ENCODE measurements at regions not wholly inside any gene's neighbourhood (a gene's known extent, or its start where the extent isn't known, plus 50 kb on each side); places are given as distances from the start of the nearest gene placed in this dataset.
A peak's percentile ranks its signal among the peaks of the same experiment; 100 is the strongest.
"Not testable (repeated sequence)": the region's sequence is repeated elsewhere in the genome, so short reads cannot be mapped to it uniquely, and the experiment has no call there.

DNA sequence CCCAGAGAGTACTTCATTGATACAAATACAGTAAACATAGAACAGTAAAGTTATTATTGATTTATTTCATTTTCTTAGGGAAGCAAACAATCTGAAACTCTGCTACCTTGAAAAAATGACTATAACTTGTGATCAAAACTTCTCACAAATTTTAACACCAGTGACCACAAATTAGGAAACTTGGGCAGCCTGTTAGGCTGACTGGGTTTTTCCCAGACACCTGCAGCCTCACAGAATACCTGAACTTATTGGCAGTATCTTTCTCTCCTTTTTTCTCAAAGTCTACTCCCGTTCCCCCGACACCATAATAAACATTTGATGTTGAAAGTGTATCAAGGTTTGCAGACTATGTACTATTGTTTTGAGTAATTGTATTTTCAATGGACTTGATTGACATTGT, 360.5 kb downstream of the LMO7 start:
- no peak for DNase-seq (ENCODE audit: low read depth in 4 of 4, low spot score in 3 of 4)

DNA sequence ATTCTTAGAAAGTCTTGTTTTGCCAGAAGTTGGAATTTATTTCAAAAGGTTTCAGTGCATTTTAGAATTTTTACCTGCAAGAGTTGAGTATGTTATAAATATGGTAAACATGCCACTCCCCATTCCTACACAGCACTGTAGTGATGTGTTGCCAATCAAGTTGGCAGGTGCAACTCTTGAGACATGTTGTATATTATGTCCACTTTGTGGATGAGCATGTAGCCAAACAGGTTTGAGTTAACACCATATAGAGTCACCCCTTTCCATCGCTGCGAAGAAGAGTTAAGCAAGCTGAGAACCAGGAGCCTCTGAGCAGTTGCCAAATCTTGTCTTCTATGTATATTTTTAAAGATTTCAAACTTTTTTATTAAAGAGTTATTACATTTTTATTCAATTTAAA, 359.8 kb downstream of the LMO7 start:
- DNase-seq (ENCODE audit: low read depth in 4 of 4, low spot score in 3 of 4) = no peak

DNA sequence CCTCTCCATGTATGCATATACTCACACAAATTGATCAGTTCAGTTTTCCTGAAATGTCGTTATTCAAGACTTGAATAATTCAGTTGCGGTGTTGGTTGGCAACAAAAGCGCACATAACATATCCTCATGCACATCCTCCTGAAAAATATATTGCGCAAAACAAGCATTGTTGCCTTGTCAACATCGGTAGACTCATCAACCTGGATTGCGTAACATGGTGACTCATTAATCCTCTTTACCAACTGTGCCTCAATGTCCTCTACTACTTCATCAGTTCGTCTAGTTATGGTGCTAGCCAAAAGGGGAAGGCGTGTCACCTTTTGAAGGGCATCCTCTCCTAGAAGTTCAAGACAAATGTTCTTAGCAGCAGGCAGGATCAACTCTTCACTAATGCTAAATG, 357.7 kb downstream of the LMO7 start:
- no peak for DNase-seq (ENCODE audit: low read depth in 4 of 4, low spot score in 3 of 4)

DNA sequence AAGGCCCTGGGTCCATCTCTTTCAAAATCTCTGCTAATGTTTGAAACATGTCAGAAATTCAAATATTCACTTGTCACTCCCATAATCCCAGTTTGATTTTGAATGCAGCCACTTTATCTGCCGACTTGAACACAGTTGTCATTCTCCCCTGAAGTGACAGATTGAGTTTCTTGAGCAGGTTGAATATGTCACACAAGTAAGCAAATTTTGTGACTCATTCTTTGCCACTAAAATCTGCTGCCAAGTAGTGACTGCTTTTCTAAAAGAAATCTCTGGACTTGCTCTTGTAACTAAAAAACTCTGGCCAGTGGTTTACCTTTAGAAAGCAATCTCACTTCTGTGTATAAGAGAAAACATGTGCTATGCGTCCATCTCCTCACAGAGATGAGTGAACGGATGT, 357.1 kb downstream of the LMO7 start:
- DNase-seq (ENCODE audit: low read depth in 4 of 4, low spot score in 3 of 4) = no peak

DNA sequence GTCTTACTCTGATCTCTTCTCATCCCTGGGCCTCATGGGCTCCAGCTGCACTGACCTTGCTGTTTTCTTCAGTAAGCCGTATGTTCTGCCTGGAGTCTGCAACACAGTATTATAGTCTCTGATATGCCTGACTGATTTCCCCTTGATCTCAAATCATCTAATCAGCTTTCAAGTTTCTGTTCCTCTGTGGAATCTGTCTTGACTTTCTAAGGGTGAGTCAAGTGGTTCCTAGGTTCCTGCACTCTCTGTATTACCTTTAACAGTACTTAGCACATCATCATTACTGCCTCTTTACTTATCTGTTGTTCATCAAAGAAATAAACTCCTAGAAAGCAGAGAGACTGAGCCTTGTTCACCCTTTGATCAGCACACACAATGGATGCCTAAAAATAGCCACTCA, 350.7 kb downstream of the LMO7 start:
- no peak for DNase-seq (ENCODE audit: low read depth in 4 of 4, low spot score in 3 of 4)

DNA sequence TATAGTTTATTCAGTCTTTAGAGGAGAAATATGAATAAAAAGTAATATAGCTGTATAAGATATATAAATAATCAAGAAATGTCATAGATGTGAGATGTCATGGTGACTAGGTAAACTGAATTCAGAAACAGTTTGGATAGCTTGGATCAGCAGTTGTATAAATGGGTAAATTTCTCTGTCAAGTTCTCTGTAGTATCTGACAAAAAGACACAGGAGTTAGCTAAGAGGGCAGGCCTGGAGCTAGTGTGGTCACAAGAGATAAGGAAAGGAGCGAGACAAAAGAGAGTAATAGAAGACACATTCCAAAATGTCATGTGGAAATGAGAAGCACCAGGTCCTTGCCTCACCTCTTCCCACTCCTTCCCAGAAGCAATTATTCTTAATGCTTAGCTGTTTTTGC, 349.0 kb downstream of the LMO7 start:
- DNase-seq (ENCODE audit: low read depth in 4 of 4, low spot score in 3 of 4) = no peak

DNA sequence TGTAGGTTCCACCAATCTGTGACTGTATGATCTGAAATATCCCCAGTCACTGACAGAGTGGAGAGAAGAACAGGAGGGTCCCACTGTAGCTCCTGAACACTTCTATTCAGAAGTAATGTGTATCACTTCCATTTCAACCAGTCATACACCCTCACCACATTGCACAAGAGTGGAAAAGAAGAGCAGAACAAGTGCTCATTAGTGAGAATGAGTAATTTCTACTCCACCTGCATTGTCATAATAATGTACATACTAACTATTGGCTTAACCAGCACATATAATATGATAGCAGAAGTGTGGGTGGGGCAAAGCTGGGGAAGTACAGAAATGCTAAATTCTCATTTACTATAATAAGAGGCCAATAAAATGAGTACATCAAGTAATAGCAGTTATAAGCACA, 342.7 kb downstream of the LMO7 start:
- no peak for DNase-seq (ENCODE audit: low read depth in 4 of 4, low spot score in 3 of 4)

DNA sequence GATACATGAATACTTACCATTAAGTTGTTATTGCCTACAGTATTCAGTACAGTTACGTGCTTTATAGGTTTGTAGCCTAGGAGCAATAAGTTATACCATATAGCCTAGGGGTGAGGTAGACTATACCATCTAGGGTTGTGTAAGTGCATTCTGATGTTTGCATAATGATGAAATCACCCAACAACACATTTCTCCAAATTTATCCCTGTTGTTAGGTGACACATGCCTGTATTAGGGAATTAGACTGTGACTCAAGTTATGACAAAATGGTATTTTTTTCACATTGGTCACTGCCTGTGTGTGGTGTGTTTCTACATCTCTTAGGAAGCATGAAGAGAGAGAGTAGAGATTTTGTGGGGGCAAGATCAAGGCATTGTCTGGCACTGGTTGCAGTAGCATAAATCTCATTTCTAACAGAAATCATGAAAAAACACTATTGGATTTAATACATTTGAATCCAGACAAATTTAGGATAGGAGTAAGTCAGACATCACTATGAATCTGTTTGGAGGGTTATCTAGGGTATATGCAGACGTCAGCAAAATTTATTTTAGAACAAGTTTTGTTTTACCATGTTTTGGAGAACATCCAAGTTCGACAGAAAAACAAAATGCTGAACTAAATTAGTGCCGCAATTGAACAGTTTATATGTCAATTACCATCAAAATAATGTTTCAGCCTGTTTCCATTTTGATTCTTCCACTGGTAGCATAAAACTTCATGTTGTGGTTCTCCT, 332.1 kb downstream of the LMO7 start:
- no peak for DNase-seq (ENCODE audit: low read depth in 4 of 4, low spot score in 3 of 4)

DNA sequence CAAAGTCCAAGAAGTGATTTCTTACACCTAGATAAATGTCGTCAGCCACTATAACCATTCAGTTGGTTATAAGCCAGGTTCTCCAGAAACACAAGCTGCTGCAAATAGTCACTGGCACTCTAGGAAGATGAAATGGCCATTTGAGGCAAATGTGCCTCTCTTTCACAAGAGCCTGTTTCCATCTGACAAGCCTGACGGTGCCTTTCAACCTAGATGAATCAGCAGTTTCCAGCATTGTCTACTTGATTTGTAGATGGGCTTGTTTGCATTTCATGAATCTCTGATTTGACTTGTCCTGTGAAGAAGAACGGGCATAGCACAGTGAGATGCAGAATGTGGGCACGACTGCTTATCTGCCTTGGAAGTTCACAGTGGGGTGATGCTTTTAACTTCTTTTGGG, 327.2 kb downstream of the LMO7 start:
- DNase-seq (ENCODE audit: low read depth in 4 of 4, low spot score in 3 of 4) = no peak

DNA sequence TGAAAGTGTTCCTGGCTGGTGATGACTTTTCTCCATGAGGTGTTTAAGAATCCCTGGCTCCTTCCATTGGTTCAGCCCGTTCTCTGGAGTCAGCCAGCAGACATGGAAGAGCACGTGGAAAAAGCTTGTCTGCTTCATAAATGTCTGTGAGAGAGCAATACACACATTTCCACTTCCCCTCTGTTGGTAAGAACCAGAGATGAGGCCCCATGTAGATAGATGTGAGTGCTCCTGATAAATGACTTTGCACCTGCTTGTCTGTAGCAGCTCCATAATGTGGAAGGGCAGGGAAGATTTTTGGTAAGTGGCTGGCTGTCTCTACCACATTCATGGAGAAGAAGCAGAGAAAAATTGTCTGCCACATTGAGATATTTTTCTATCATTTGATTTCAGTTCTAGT, 325.8 kb downstream of the LMO7 start:
- DNase-seq (ENCODE audit: low read depth in 4 of 4, low spot score in 3 of 4) = no peak

DNA sequence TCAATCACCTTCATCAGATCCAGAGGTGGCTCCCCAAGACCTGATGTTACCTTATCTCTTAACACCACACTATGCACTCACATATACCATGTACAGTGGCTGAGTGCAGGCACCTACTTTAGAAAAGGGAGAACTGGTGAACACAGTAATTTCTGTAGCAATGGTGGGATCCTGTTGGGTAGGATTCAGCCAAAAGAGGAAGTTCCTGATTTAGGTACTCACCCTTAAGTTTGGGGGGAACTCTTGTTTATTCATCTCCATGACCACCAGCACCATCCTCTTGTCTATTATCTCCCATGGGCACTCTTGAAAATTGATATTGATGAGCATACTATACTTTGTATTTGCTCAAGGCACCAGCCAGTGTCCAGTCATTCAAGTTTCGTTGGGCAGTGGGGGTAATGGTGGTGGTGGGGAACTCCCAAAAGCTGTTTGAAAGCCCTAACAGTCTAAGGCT, 324.4 kb downstream of the LMO7 start:
- DNase-seq (ENCODE audit: low read depth in 4 of 4, low spot score in 3 of 4) = no peak

DNA sequence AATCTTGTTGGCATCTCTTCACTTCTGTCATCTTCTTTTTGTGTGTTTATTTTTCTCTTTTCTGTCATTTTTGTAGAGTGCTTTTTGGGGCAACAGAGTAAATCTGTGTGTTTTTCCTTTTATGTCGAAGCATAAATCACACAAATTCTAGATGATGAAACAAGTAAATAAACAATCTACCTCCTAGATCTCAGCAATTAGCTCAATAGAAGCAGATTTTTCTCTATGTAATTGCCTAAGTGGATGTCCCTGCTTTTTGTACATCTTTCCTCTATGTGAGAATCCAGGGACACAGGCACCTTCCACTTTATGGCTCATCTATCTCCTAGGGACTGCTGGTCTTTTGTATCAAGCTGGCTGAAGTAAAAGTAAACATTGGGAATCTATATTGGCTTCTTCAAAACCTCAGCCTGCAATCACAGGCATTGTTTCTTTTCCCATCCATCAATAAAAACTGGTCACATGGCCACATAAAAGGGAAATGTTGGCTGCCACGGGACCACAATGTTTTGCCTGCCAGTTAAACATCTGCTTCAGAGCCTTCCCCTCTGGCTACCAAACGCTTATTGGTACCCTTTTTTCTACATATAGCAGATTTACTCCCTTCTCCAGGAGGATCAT, 323.8 kb downstream of the LMO7 start:
- DNase-seq (ENCODE audit: low read depth in 4 of 4, low spot score in 3 of 4) = no peak

DNA sequence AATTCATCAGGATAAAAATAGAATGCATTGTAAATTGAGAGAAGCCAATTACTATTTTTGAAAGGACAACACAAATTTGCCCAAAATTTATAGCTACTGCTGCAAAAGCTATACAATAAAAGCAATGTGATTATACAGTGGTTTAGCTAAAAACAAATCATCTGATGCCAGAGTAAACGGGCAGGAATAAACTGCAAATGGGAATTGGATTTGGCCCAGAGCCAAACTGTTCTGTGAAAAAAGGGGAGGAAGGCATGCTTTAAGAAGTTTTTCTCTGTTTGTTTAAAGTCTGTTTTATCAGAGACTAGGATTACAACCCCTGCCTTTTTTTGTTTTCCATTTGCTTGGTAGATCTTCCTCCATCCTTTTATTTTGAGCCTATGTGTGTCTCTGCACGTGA, 317.5 kb downstream of the LMO7 start:
- not testable (repeated sequence) for DNase-seq (ENCODE audit: low read depth in 4 of 4, low spot score in 3 of 4)

DNA sequence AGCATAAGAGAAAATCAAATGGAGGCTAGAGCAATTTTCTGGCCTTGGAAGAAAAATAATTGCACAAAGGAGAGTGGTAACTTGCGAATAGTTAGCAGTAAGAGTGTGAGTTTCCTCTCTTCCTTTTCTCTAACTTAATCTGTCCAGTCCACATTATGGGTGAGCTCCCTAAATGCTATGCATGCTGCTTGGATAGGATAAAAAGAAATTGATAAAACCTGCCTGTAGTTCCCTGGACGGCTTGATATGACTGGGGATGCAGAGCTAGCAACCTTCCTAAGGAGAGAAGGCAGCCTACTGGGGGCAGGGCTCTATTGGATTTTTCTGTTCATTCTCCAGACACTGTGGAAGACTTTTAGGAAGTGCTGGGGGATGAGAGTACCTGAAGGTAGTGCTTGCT, 311.3 kb downstream of the LMO7 start:
- no peak for DNase-seq (ENCODE audit: low read depth in 4 of 4, low spot score in 3 of 4)

DNA sequence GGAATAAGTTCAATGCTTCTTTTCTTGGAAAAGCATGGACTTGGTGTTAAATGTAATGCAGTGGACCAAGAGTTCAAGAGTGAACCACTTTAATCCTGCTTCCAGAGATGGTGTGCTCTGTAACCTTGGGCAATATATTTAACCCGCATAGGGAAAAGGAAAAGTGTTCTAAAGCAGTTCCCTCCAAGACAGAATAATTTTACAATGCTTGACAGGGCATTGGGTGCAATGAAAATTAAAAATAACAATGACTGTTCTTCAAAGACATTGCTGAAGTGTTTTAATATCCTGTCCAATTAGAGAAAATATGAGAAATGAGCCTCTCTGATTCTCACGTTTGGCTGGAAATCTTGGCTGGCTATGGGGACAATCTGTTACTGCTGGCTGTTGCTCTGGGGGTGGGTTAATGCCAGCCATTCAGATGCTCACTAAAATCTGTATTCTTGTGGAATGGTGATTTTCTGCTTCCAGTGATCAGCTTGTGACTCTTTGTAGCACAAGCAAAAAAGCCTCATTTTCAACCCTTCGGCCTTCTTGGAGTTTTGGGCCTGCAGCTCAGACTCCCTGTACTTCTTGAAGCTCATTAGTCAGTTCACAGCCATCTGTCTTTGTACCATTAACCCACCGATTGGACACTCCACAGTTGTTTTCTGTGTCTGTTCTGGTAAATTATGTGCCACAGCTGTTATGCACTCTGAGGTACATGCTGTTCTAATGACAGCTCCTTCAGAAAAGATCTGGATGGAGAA, 310.6 kb downstream of the LMO7 start:
- peak in 1 of 4 donors; percentile 1 for DNase-seq (ENCODE audit: low read depth in 4 of 4, low spot score in 3 of 4)

DNA sequence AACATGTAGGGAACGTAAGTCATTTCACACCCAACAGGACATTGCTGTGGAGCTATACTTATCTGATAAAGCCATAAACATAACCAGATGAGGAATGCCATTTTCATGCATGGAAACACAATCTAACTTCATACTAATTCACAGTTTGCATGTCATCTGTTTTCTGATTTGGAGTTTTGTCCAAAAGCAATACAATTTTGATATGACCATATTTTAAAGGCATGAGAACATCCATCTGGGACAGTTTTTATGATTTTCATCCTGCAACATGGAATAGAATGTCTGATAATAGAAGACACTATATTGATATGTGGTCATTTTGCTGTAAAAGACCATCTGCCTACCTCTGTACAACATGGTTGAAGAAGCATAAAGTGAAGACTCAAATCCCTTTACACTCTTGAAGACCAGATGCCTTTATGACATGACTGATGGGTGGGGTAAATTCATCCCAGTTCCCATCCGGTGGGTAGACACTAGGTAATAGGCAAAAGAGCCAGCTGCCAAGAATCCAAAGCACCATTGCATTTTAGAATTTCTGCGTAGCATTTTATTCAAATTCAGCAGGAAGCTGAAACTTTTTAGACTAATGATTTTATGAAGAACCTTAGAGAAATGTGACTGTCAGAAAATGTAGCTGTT, 309.8 kb downstream of the LMO7 start:
- DNase-seq (ENCODE audit: low read depth in 4 of 4, low spot score in 3 of 4) = no peak

DNA sequence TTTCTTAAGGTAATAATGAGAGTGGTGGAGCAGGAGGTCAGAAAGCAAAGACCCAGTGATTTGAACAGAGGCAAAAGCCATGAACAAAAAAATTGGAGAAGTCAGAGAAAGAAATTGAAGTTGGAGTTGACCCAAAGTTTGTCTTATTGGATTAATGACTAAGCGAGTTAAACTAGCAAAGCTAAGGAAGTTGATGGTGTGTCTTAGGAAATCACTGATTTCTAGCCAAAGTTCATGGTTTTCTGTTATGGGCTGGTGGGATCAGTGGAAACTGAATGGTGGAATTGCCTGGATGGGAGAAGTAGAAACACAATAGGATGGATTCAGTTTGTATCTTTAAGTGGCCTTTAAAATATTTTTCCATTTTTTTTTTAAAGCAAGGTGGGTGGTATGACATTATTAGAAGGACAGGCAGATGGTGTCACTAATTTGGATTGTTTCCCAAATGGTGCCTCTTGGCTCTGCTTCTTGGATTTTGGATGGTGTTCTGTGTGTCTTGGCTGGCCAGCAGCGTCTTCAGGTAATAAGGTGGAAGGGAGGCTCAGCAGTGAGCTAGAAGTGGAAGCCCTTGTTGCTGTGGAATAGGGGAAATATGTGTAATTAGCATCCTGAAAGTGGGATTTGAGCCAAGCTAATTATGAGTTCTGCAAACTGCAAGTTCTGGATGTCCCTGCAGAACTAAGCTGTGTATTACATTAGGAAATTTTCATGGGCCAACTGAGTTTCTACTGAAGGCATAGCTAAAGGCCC, 302.9 kb downstream of the LMO7 start:
- no peak for DNase-seq (ENCODE audit: low read depth in 4 of 4, low spot score in 3 of 4)

DNA sequence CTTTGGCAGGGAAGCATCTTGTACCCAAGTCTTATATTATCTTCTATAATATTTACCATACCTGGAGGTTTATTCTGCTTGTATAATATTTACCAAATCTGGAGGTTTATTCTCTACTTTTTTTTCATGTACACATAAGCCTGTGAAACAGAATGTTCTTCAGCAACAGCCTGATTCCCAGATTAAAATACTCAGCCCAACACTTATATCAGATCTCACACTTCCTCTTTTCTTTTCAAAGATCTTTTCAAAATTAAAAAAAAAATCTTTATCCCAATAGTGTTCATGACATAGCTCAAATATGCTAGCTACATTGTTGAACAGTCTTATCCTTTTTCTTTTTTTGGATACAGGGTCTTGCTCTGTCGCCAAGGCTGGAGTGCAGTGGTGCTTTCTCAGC, 300.7 kb downstream of the LMO7 start:
- DNase-seq (ENCODE audit: low read depth in 4 of 4, low spot score in 3 of 4) = no peak

DNA sequence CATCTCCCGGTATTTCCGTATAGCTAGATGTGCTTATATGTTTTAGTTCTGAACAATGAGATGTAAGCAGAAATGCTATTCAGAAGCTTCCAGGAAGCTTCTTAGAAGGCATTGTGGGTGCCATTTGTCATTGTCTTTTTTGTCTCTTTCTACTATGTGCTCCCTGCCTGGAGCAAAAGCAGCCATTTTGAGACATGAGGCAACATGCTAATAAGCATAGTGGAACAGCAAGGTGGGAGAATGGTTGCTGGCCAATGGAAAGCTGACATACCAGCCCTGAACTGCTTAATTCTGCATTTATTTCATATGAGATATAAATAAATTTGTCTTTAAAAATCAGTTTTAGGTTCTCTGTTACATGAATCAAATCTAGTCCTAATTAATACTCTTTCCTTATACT, 299.7 kb downstream of the LMO7 start:
- no peak for DNase-seq (ENCODE audit: low read depth in 4 of 4, low spot score in 3 of 4)

DNA sequence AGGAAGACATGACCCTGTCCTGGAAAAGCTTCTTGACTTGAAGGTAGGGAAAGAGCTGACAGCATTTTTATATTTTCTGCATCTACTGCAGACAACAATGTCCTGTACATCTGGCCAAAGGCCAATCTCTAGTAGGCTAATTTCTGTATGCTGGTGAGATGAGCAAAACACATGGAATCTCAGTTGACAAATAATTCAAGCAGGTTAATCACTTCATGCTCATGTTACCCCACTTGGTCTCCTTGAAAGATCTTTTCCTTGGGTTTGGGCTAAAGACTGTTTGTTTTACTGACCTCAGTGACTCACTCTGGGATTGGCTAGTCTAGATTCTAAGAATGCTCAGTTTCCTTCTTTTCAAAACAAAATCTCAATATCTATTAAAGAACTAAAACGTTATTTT, 298.8 kb downstream of the LMO7 start:
- no peak for DNase-seq (ENCODE audit: low read depth in 4 of 4, low spot score in 3 of 4)

DNA sequence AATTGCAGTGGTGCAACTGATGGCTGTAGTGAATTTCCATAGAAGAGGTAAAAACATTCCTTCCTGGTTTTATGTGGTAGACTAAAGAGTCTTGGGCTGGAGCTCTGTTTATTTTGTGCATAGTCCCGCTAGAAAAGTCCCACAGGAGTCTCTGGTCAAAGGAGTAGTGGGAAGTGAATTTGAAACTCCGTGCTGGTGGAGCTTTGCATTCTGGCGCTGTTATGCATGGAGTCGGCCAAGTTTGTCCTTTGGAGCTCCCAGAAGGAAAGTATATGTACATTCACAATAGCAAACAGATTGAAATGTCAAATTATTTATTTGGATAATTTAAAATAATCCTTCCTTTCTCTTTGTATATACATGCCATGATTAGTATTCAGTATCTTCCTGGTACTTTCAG, 296.5 kb downstream of the LMO7 start:
- no peak for DNase-seq (ENCODE audit: low read depth in 4 of 4, low spot score in 3 of 4)

Measured in left renal pelvis (tissue), 4 donors.